HL-60 (cell line): ENCODE measurements at regions not wholly inside any gene's neighbourhood (a gene's known extent, or its start where the extent isn't known, plus 50 kb on each side); places are given as distances from the start of the nearest gene placed in this dataset.

Source experiments
- DNase-seq, 2 experiments: peaks; one replicate each; pipeline ENCODE4 v3.0.0-alpha.2; 2010 to 2020; ENCODE audit warnings: low read depth in 1 of 2, low spot score in 1 of 2
- H3K27ac ChIP-seq: fragments of 250-450 bp; sonication (Bioruptor Pico); replicated peaks from 2 replicates; pipeline ENCODE4 v1.5.1; 2020; ENCODE audit warnings: mild to moderate bottlenecking, moderate library complexity
- H3K27me3 ChIP-seq: fragments of 250-450 bp; sonication (Bioruptor Pico); 2 replicates; pipeline ENCODE4 v1.5.1; 2021; ENCODE audit warnings: mild to moderate bottlenecking, moderate library complexity; ENCODE audit not compliant: insufficient read depth, poor library complexity, severe bottlenecking
- H3K4me3 ChIP-seq: replicated peaks from 2 replicates; pipeline ENCODE4 v1.5.1; 2011; ENCODE audit warnings: mild to moderate bottlenecking, control low read depth, low read length; ENCODE audit not compliant: insufficient read depth
- CTCF ChIP-seq: IDR thresholded peaks from one replicate; pipeline ENCODE4 v1.5.1; 2011; ENCODE audit warnings: low read length, control low read depth, inconsistent platforms; ENCODE audit not compliant: insufficient read depth
- GABPA ChIP-seq: IDR thresholded peaks from 2 replicates; pipeline ENCODE4 v1.6.1; 2012; ENCODE audit warnings: low read depth
- POLR2AphosphoS5 ChIP-seq: IDR thresholded peaks from 2 replicates; pipeline ENCODE4 v1.6.1; 2012; ENCODE audit warnings: low read depth
- SPI1 ChIP-seq: IDR thresholded peaks from 2 replicates; pipeline ENCODE4 v1.6.1; 2012; ENCODE audit warnings: low read depth, mild to moderate bottlenecking, borderline replicate concordance
- TF ChIP-seq, protein P1 (sequence below): IDR thresholded peaks from 2 replicates; pipeline ENCODE4 v1.6.1; 2012; ENCODE audit warnings: low read depth; ENCODE audit not compliant: insufficient replicate concordance

- Histone ChIP-seq H3K4me3 (no peak overlapping the region), H3K27ac (no peak overlapping the region), H3K27me3 (no peaks in the 10 kb centered on the region)
- TF ChIP-seq SPI1, result no peak
- no peak for TF ChIP-seq POLR2AphosphoS5
- TF ChIP-seq CTCF, result no peak
- TF ChIP-seq, protein P1, sequence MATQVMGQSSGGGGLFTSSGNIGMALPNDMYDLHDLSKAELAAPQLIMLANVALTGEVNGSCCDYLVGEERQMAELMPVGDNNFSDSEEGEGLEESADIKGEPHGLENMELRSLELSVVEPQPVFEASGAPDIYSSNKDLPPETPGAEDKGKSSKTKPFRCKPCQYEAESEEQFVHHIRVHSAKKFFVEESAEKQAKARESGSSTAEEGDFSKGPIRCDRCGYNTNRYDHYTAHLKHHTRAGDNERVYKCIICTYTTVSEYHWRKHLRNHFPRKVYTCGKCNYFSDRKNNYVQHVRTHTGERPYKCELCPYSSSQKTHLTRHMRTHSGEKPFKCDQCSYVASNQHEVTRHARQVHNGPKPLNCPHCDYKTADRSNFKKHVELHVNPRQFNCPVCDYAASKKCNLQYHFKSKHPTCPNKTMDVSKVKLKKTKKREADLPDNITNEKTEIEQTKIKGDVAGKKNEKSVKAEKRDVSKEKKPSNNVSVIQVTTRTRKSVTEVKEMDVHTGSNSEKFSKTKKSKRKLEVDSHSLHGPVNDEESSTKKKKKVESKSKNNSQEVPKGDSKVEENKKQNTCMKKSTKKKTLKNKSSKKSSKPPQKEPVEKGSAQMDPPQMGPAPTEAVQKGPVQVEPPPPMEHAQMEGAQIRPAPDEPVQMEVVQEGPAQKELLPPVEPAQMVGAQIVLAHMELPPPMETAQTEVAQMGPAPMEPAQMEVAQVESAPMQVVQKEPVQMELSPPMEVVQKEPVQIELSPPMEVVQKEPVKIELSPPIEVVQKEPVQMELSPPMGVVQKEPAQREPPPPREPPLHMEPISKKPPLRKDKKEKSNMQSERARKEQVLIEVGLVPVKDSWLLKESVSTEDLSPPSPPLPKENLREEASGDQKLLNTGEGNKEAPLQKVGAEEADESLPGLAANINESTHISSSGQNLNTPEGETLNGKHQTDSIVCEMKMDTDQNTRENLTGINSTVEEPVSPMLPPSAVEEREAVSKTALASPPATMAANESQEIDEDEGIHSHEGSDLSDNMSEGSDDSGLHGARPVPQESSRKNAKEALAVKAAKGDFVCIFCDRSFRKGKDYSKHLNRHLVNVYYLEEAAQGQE, result no peak
- TF ChIP-seq GABPA, result no peak
- no peak for DNase-seq
Observed at GRCh38 chrX:84729408-84729807, 227.2 kb upstream of the HDX start.

DNA sequence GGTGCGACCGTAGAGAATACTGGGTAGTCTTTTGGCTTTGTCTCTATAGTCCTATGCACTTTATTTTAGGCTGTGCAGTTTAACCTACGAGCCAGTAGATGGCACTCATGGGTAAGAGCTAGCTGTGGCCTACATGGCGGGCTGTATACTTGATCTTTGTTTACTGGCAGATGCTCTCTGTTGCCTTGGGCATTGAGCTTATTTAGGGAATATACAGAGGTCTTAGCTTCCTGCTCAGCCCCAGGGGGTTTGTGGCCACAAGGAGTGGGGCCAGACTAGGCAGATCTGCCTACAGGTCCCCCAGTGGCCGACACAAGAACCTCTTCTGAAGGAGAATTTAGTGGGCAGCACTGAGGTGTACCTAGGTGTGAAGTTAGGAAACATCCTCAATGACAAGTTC is 227.6 kb upstream of the HDX start:
- no peak for TF ChIP-seq SPI1
- TF ChIP-seq, protein P1, result no peak
- no peak for TF ChIP-seq POLR2AphosphoS5
- peak; percentile 35 for TF ChIP-seq CTCF
- DNase-seq, result peak in 1 of 2 experiments; percentile 19
- H3K4me3 ChIP-seq, result no peak overlapping the region
- no peaks in the 10 kb centered on the region for H3K27me3 ChIP-seq
- H3K27ac ChIP-seq, result no peak overlapping the region

GRCh38 chrX:84735025-84735424 is 232.8 kb upstream of the HDX start:
- peak in 1 of 2 experiments; percentile 40 for DNase-seq
- Histone ChIP-seq H3K4me3 (no peak overlapping the region), H3K27ac (no peak overlapping the region), H3K27me3 (no peaks in the 10 kb centered on the region)
- peak; percentile 48; the same call in 1 of the 2 replicates for TF ChIP-seq POLR2AphosphoS5
- no peak for TF ChIP-seq CTCF
- TF ChIP-seq GABPA, result no peak

DNA sequence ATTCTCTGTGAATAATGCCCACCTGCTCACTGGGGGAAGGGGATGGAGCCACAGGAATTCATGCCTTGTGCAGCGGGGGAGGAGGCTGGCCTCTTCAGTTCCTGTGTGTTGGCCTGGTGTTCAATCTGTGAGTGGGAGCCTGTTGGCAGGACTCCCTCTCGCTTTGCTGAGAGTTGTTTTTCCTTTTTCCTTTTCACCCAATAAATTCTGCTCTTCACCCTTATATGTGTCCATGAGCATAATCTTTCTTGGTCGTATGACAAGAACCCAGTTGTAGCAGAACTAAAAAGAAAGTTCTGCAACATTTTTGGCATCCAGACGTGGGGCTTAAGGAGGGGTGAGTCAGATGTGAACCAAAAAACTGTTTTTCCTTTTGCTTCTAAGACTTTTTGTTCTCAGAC is 235.2 kb upstream of the HDX start:
- no peak overlapping the region for H3K4me3 ChIP-seq
- no peak for DNase-seq
- H3K27ac ChIP-seq, result no peak overlapping the region
- H3K27me3 ChIP-seq, result no peaks in the 10 kb centered on the region
- no peak for TF ChIP-seq POLR2AphosphoS5
- TF ChIP-seq CTCF, result no peak
- no peak for TF ChIP-seq SPI1
- TF ChIP-seq, protein P1, result no peak
- no peak for TF ChIP-seq GABPA
